B cell (primary cell): ENCODE measurements at regions not wholly inside any gene's neighbourhood (a gene's known extent, or its start where the extent isn't known, plus 50 kb on each side); places are given as distances from the start of the nearest gene placed in this dataset.

Experiments used
- ATAC-seq: fragments of 200-7000 bp; cut with Tn5 transposase; one replicate; pipeline ENCODE4 v1.10.0; 2021; ENCODE audit warnings: low read depth, mild to moderate bottlenecking, moderate number of reproducible peaks, moderate library complexity
- CTCF ChIA-PET: fragments of 350-600 bp; sonication (Branson Sonifier 250); formaldehyde crosslinking; loops from one replicate; lab custom pipeline; 2021; ENCODE audit warnings: antibody characterized with exemption, inconsistent platforms; lab: Charles Lee
- POLR2A ChIA-PET: fragments of 350-600 bp; sonication (Branson Sonifier 250); formaldehyde crosslinking; loops from one replicate; lab custom pipeline; 2021; ENCODE audit warnings: antibody characterized with exemption; lab: Charles Lee
- DNase-seq: peaks from one replicate; pipeline ENCODE4 v3.0.0; 2013
- H2AFZ ChIP-seq: 2 replicates; pipeline ENCODE4 v1.6.1; 2012; ENCODE audit warnings: mild to moderate bottlenecking, low read depth, low read length; ENCODE audit not compliant: insufficient read depth, poor library complexity, severe bottlenecking
- H3K27ac ChIP-seq, 2 donors: 1 replicate in 1 of 2; 2 replicates in 1 of 2; pipeline ENCODE4 v1.5.1; 2012 to 2013; ENCODE audit warnings: low read length in 2 of 2, mild to moderate bottlenecking in 2 of 2, moderate library complexity in 1 of 2
- H3K27me3 ChIP-seq, 4 experiments: fragments of 200-600 bp in 1 of 4; sonication (generic) in 1 of 4; replicated peaks in 1 of 4; 1 replicate in 2 of 4; 2 replicates in 2 of 4; pipeline versions ENCODE4 v1.6.1 to v1.7.0; 2013 to 2016; ENCODE audit warnings: low read length in 3 of 4, mild to moderate bottlenecking in 2 of 4, mixed read lengths in 1 of 4, moderate library complexity in 1 of 4; ENCODE audit not compliant: insufficient read depth in 4 of 4, control insufficient read depth in 3 of 4; ENCODE audit errors: control extremely low read depth in 1 of 4
- H3K36me3 ChIP-seq, 2 experiments: replicated peaks in 1 of 2; 1 replicate in 1 of 2; 2 replicates in 1 of 2; pipeline versions ENCODE4 v1.6.1 to v1.7.1; 2013; ENCODE audit warnings: low read length in 1 of 2; ENCODE audit not compliant: insufficient read depth in 2 of 2, control insufficient read depth in 1 of 2; ENCODE audit errors: control extremely low read depth in 1 of 2, extremely low read depth in 1 of 2
- H3K4me1 ChIP-seq, 2 donors: fragments of 200-600 bp in 1 of 2; sonication (generic) in 1 of 2; 1 replicate in 1 of 2; 2 replicates in 1 of 2; pipeline versions ENCODE4 v1.5.1 to v1.6.1; 2013 to 2017; ENCODE audit warnings: low read length in 2 of 2; ENCODE audit not compliant: control insufficient read depth in 2 of 2, insufficient read depth in 2 of 2
- H3K4me2 ChIP-seq: replicated peaks from 2 replicates; pipeline ENCODE3; 2012; ENCODE audit warnings: mild to moderate bottlenecking, low read depth, low read length; ENCODE audit not compliant: poor library complexity, severe bottlenecking
- H3K4me3 ChIP-seq, 5 experiments: fragments of 200-600 bp in 1 of 5; sonication (generic) in 1 of 5; 1 replicate in 3 of 5; 2 replicates in 2 of 5; pipeline versions ENCODE4 v1.5.1 to v1.7.0; 2011 to 2016; ENCODE audit warnings: low read length in 4 of 5, mild to moderate bottlenecking in 4 of 5, low read depth in 2 of 5, control low read depth in 1 of 5, moderate library complexity in 1 of 5; ENCODE audit not compliant: insufficient read depth in 1 of 5; ENCODE audit errors: control extremely low read depth in 1 of 5, extremely low read depth in 1 of 5
- H3K79me2 ChIP-seq: fragments of 200-600 bp; sonication (generic); one replicate; pipeline ENCODE4 v1.6.0; 2016; ENCODE audit warnings: low read length; ENCODE audit not compliant: control insufficient read depth, insufficient read depth
- H3K9ac ChIP-seq: fragments of 200-600 bp; sonication (generic); 2 replicates; pipeline ENCODE4 v1.6.1; 2017; ENCODE audit warnings: mild to moderate bottlenecking, low read length, moderate library complexity
- H3K9me3 ChIP-seq, 3 donors: one replicate each; pipeline versions ENCODE4 v1.6.1 to v1.7.1; 2013; ENCODE audit warnings: low read length in 2 of 3; ENCODE audit not compliant: control insufficient read depth in 2 of 3, insufficient read depth in 1 of 3; ENCODE audit errors: control extremely low read depth in 1 of 3
- H4K20me1 ChIP-seq: 2 replicates; pipeline ENCODE4 v1.6.0; 2012; ENCODE audit warnings: mild to moderate bottlenecking, low read length; ENCODE audit not compliant: insufficient read depth, control insufficient read depth, poor library complexity, severe bottlenecking
- H3K27ac Mint-ChIP-seq: one replicate; pipeline ENCODE4 v1.8.0; 2021; ENCODE audit warnings: mixed read lengths
- H3K27me3 Mint-ChIP-seq: one replicate; pipeline ENCODE4 v1.8.0; 2021; ENCODE audit warnings: mixed read lengths
- H3K4me1 Mint-ChIP-seq: one replicate; pipeline ENCODE4 v1.8.0; 2021; ENCODE audit warnings: mixed read lengths
- H3K4me3 Mint-ChIP-seq: one replicate; pipeline ENCODE4 v1.8.0; 2021; ENCODE audit warnings: mixed read lengths
- H3K9me3 Mint-ChIP-seq: one replicate; pipeline ENCODE4 v1.8.0; 2022; ENCODE audit warnings: mixed read lengths; ENCODE audit not compliant: insufficient read depth
- EZH2 ChIP-seq: IDR thresholded peaks from 2 replicates; pipeline ENCODE4 v1.6.1; 2012; ENCODE audit warnings: borderline replicate concordance, low read depth, mild to moderate bottlenecking, moderate library complexity, low read length; ENCODE audit not compliant: insufficient read depth, poor library complexity, severe bottlenecking
- WGBS: methylation state at CpG from one replicate; pipeline ENCODE4 v1.1.5; 2013; ENCODE audit warnings: missing lambda C conversion rate; ENCODE audit not compliant: insufficient coverage; 5-methylcytosine and 5-hydroxymethylcytosine counted together
- intact Hi-C: fragments of 100-400 bp; cut with micrococcal nuclease; formaldehyde crosslinking; loops from one replicate; pipeline ENCODE4 v1.10.0; 2022
- TF ChIP-seq, protein P1 (sequence below): fragments of 200-600 bp; IDR thresholded peaks from one replicate; pipeline ENCODE4 v1.8.0; 2022; ENCODE audit warnings: antibody characterized with exemption, mild to moderate bottlenecking

DNA sequence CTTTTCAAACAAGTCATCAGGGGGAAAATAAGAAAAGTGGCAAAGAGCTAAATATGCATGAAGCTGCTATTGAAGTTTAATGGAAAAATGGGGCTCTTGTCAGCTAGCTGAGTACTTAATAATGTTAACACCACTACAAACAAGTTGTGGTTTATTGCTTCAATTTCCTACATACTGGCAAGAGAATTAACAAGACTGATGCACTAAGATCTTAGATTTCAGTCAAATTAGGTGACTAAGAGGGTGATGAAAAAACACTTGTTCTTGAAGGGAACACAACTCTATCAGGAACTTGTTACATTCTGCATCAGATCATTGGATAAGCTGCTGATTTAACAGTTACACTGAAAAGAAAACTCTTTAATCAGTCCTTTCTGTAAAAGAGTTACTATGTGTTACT lies 234.6 kb upstream of the AFF2 start:
- Histone ChIP-seq H3K79me2 (no peaks in the 10 kb centered on the region), H3K4me2 (no peak overlapping the region), H4K20me1 (no peaks in the 10 kb centered on the region), H3K4me1 (peaks cover 12 to 15% of the 10 kb centered on the region in 2 donors), H3K4me3 (no peak overlapping the region), H3K9ac (no peak overlapping the region), H3K9me3 (peaks cover 0 to 6% (median 2%) of the 10 kb centered on the region in 3 donors), H3K27me3 (no peaks in the 10 kb centered on the region), H3K27ac (no peak overlapping the region), H3K36me3 (no peaks in the 10 kb centered on the region), H2AFZ (no peak overlapping the region)
- TF ChIP-seq, protein P1, sequence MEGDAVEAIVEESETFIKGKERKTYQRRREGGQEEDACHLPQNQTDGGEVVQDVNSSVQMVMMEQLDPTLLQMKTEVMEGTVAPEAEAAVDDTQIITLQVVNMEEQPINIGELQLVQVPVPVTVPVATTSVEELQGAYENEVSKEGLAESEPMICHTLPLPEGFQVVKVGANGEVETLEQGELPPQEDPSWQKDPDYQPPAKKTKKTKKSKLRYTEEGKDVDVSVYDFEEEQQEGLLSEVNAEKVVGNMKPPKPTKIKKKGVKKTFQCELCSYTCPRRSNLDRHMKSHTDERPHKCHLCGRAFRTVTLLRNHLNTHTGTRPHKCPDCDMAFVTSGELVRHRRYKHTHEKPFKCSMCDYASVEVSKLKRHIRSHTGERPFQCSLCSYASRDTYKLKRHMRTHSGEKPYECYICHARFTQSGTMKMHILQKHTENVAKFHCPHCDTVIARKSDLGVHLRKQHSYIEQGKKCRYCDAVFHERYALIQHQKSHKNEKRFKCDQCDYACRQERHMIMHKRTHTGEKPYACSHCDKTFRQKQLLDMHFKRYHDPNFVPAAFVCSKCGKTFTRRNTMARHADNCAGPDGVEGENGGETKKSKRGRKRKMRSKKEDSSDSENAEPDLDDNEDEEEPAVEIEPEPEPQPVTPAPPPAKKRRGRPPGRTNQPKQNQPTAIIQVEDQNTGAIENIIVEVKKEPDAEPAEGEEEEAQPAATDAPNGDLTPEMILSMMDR, result no peak
- TF ChIP-seq EZH2, result no peak
- Mint-ChIP-seq H3K4me1 (peaks cover 18% of the 10 kb centered on the region), H3K9me3 (no peaks in the 10 kb centered on the region), H3K4me3 (no peak overlapping the region), H3K27me3 (no peaks in the 10 kb centered on the region), H3K27ac (no peak overlapping the region)
- ATAC-seq (no peak), DNase-seq (no peak)
- intact Hi-C loops, result no loop called here
- POLR2A ChIA-PET, result no interaction called here
- CTCF ChIA-PET, result no interaction called here

DNA sequence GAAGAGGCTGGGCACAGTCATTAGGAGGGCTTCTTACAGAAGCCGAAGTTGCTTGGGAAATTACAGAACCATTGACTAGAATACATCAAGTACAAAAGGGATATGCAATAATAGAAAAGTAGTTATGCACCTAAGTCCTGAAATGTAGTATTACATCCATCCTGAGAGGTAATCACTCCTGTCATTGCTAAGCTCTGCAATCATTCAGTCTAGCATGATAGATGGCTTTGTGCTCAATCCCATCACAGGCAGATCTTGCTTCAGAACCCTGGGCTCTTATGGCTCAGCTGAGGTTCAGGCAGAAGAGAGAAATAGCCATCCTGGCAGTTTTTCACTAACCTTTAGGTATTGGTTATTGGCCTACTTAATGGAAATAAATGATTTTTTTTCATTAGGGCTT lies 231.7 kb upstream of the AFF2 start:
- ATAC-seq, result no peak

More for the DNA sequence above, 231.7 kb upstream of the AFF2 start:
- ChIA-PET CTCF (no interaction called here), POLR2A (no interaction called here)
- no CpG with 5 or more reads among the region's 1 CpG for WGBS
- H3K4me1 ChIP-seq, result peaks cover 19 to 22% of the 10 kb centered on the region in 2 donors
- H3K9me3 Mint-ChIP-seq, result no peaks in the 10 kb centered on the region
- no peak for DNase-seq
- H3K9ac ChIP-seq, result no peak overlapping the region
- no peak overlapping the region for H3K4me2 ChIP-seq
- no peaks in the 10 kb centered on the region for H3K36me3 ChIP-seq
- intact Hi-C loops, result no loop called here
- no peak overlapping the region for H3K27ac Mint-ChIP-seq
- H3K27me3 ChIP-seq, result no peaks in the 10 kb centered on the region
- no peak overlapping the region for H3K4me3 ChIP-seq
- no peaks in the 10 kb centered on the region for H3K79me2 ChIP-seq
- no peak overlapping the region for H3K27ac ChIP-seq
- H2AFZ ChIP-seq, result no peak overlapping the region
- H3K9me3 ChIP-seq, result no peaks in the 10 kb centered on the region
- TF ChIP-seq EZH2, result no peak
- TF ChIP-seq, protein P1, result no peak
- H3K4me3 Mint-ChIP-seq, result no peak overlapping the region
- H3K27me3 Mint-ChIP-seq, result no peaks in the 10 kb centered on the region
- H3K4me1 Mint-ChIP-seq, result peaks cover 26% of the 10 kb centered on the region
- H4K20me1 ChIP-seq, result no peaks in the 10 kb centered on the region
